HCT116 (cell line): ENCODE measurements at regions not wholly inside any gene's neighbourhood (a gene's known extent, or its start where the extent isn't known, plus 50 kb on each side); places are given as distances from the start of the nearest gene placed in this dataset.

ENCODE experiments used
- ATAC-seq: fragments of 200-7000 bp; cut with Tn5 transposase; 2 replicates; pipeline ENCODE4 v1.9.1; 2020; ENCODE audit warnings: mild to moderate bottlenecking, moderate library complexity
- BruUV-seq: library from RNA; stranded (reverse); fragments of 400-500 nt; replicated peaks from 2 replicates; lab custom pipeline; 2021; lab: Mats Ljungman, UMichigan
- CTCF ChIA-PET: fragments of 300-600 bp; sonication (Branson Sonifier 250); formaldehyde crosslinking; loops from one replicate; lab custom pipeline; 2021; ENCODE audit warnings: antibody characterized with exemption; lab: Charles Lee
- POLR2A ChIA-PET: fragments of 300-600, 350-600 bp; sonication (Branson Sonifier 250); formaldehyde crosslinking; loops from one replicate; lab custom pipeline; 2021; ENCODE audit warnings: antibody characterized with exemption; lab: Charles Lee
- RAD21 ChIA-PET, 2 experiments: fragments of 300-600 bp; sonication (Branson Sonifier 250); formaldehyde crosslinking; loops; one replicate each; lab custom pipeline; 2023; ENCODE audit warnings: low total read pairs in 2 of 2; ENCODE audit not compliant: uncharacterized antibody in 2 of 2, unreplicated experiment in 2 of 2, low non-redundant PET in 1 of 2; lab: Charles Lee
- DNase-seq: peaks from one replicate; pipeline ENCODE4 v3.0.0-alpha.2; 2010; ENCODE audit warnings: low read depth, low spot score
- H2AFZ ChIP-seq: fragments of 200-600 bp; shearing (Covaris generic), sonication (generic); 2 replicates; pipeline ENCODE4 v1.6.1; 2017; ENCODE audit warnings: low read depth, mixed run types, mixed read lengths, antibody characterized with exemption, low read length; ENCODE audit not compliant: poor library complexity, severe bottlenecking
- H3K27ac ChIP-seq: 2 replicates; pipeline ENCODE4 v1.5.1; 2012; ENCODE audit warnings: low read depth, low read length
- H3K27me3 ChIP-seq: fragments of 200-600 bp; sonication (generic); 2 replicates; pipeline ENCODE4 v1.6.1; 2016; ENCODE audit warnings: mixed run types, low read length, mixed read lengths; ENCODE audit not compliant: insufficient read depth
- H3K36me3 ChIP-seq, 2 experiments: fragments of 200-500 bp in 1 of 2; fragments of 200-600 bp in 1 of 2; sonication (Bioruptor generic) in 1 of 2; sonication (generic) in 1 of 2; 2 replicates each; pipeline versions ENCODE4 v1.5.1 to v1.6.1; 2014 to 2016; ENCODE audit warnings: low read length in 2 of 2, inconsistent platforms in 1 of 2, mixed read lengths in 1 of 2, mixed run types in 1 of 2; ENCODE audit not compliant: insufficient read depth in 2 of 2, control insufficient read depth in 1 of 2
- H3K4me1 ChIP-seq, 2 experiments: fragments of 200-600 bp in 1 of 2; sonication (generic) in 1 of 2; 2 replicates each; pipeline versions ENCODE4 v1.5.1 to v1.6.1; 2012 to 2017; ENCODE audit warnings: low read length in 2 of 2, inconsistent platforms in 1 of 2, mild to moderate bottlenecking in 1 of 2, mixed read lengths in 1 of 2, mixed run types in 1 of 2, moderate library complexity in 1 of 2; ENCODE audit not compliant: insufficient read depth in 2 of 2, control insufficient read depth in 1 of 2
- H3K4me2 ChIP-seq: fragments of 200-600 bp; sonication (generic); 2 replicates; pipeline ENCODE4 v1.6.1; 2017; ENCODE audit warnings: mixed run types, low read length, mixed read lengths
- H3K4me3 ChIP-seq, 2 experiments: fragments of 200-600 bp in 1 of 2; sonication (generic) in 1 of 2; replicated peaks in 1 of 2; 2 replicates each; pipeline ENCODE4 v1.5.1; 2011 to 2016; ENCODE audit warnings: low read length in 2 of 2, control low read depth in 1 of 2, low read depth in 1 of 2, mild to moderate bottlenecking in 1 of 2, mixed read lengths in 1 of 2, mixed run types in 1 of 2
- H3K79me2 ChIP-seq: fragments of 200-600 bp; sonication (generic); 2 replicates; pipeline ENCODE4 v1.6.1; 2017; ENCODE audit warnings: mild to moderate bottlenecking, mixed run types, low read length, moderate library complexity, mixed read lengths; ENCODE audit not compliant: insufficient read depth
- H3K9ac ChIP-seq: fragments of 200-600 bp; sonication (generic); 2 replicates; pipeline ENCODE4 v1.6.1; 2016; ENCODE audit warnings: low read length, mixed read lengths
- H3K9me2 ChIP-seq: fragments of 200-600 bp; sonication (generic), shearing (Covaris generic); 2 replicates; pipeline ENCODE4 v1.6.1; 2017; ENCODE audit warnings: mixed run types, mild to moderate bottlenecking, moderate library complexity; ENCODE audit not compliant: insufficient read depth
- H3K9me3 ChIP-seq, 2 experiments: fragments of 200-500 bp in 1 of 2; fragments of 200-600 bp in 1 of 2; sonication (Bioruptor generic) in 1 of 2; sonication (generic) in 1 of 2; 2 replicates each; pipeline ENCODE4 v1.6.1; 2014 to 2017; ENCODE audit warnings: low read length in 2 of 2, mixed read lengths in 2 of 2, inconsistent platforms in 1 of 2, low read depth in 1 of 2, mild to moderate bottlenecking in 1 of 2, mixed run types in 1 of 2, moderate library complexity in 1 of 2; ENCODE audit not compliant: control insufficient read depth in 1 of 2, insufficient read depth in 1 of 2
- H4K20me1 ChIP-seq: fragments of 200-600 bp; sonication (generic), shearing (Covaris generic); 2 replicates; pipeline ENCODE4 v1.6.1; 2017; ENCODE audit warnings: mixed run types, mild to moderate bottlenecking, moderate library complexity; ENCODE audit not compliant: insufficient read depth
- CBX3 ChIP-seq: IDR thresholded peaks from 2 replicates; pipeline ENCODE4 v1.6.1; 2012; ENCODE audit warnings: low read depth
- CEBPB ChIP-seq: IDR thresholded peaks from 2 replicates; pipeline ENCODE4 v1.6.1; 2012; ENCODE audit warnings: low read depth
- CTCF ChIP-seq, 3 experiments: fragments of 200-600 bp in 1 of 3; sonication (generic) in 1 of 3; IDR thresholded peaks in 2 of 3; conservative IDR thresholded peaks in 1 of 3; 2 replicates each; pipeline ENCODE4 v1.5.1; 2012 to 2017; ENCODE audit warnings: low read depth in 2 of 3, low read length in 2 of 3, antibody characterized with exemption in 1 of 3, borderline replicate concordance in 1 of 3, control low read depth in 1 of 3, mild to moderate bottlenecking in 1 of 3, mixed read lengths in 1 of 3, mixed run types in 1 of 3, moderate library complexity in 1 of 3; ENCODE audit not compliant: insufficient read depth in 1 of 3
- ELF1 ChIP-seq: IDR thresholded peaks from 2 replicates; pipeline ENCODE4 v1.6.1; 2012; ENCODE audit warnings: low read depth, borderline replicate concordance
- EZH2phosphoT487 ChIP-seq: fragments of 200-600 bp; IDR thresholded peaks from 2 replicates; pipeline ENCODE4 v1.6.1; 2018; ENCODE audit warnings: antibody characterized with exemption, borderline replicate concordance
- JUND ChIP-seq: IDR thresholded peaks from 2 replicates; pipeline ENCODE4 v1.6.1; 2012
- MAX ChIP-seq: IDR thresholded peaks from 2 replicates; pipeline ENCODE4 v1.6.1; 2012
- POLR2AphosphoS5 ChIP-seq: IDR thresholded peaks from 2 replicates; pipeline ENCODE4 v1.6.1; 2011; ENCODE audit warnings: mild to moderate bottlenecking, low read depth, low read length, moderate library complexity
- SIN3A ChIP-seq: IDR thresholded peaks from 2 replicates; pipeline ENCODE4 v1.6.1; 2012; ENCODE audit warnings: low read depth
- SRF ChIP-seq: IDR thresholded peaks from 2 replicates; pipeline ENCODE4 v1.6.1; 2012; ENCODE audit warnings: low read depth
- TCF7L2 ChIP-seq: IDR thresholded peaks from 2 replicates; pipeline ENCODE4 v1.7.0; 2011; ENCODE audit warnings: borderline replicate concordance, inconsistent platforms; ENCODE audit not compliant: insufficient read depth, insufficient read length; ENCODE audit errors: extremely low read depth
- ZBTB33 ChIP-seq: IDR thresholded peaks from 2 replicates; pipeline ENCODE4 v1.6.1; 2011; ENCODE audit warnings: mild to moderate bottlenecking, low read length, moderate library complexity; ENCODE audit not compliant: insufficient replicate concordance; ENCODE audit errors: extremely low read depth
- ZNF274 ChIP-seq: fragments of 200-500 bp; sonication (Bioruptor generic); IDR thresholded peaks from 2 replicates; pipeline ENCODE4 v1.6.1; 2014; ENCODE audit warnings: mild to moderate bottlenecking, low read depth, low read length, inconsistent platforms
- intact Hi-C: fragments of 100-400 bp; cut with micrococcal nuclease; formaldehyde crosslinking; loops from 2 replicates; pipeline ENCODE4 v1.10.0; 2022
- TF ChIP-seq, protein P1 (sequence below): IDR thresholded peaks from 2 replicates; pipeline ENCODE4 v1.6.1; 2012

DNA sequence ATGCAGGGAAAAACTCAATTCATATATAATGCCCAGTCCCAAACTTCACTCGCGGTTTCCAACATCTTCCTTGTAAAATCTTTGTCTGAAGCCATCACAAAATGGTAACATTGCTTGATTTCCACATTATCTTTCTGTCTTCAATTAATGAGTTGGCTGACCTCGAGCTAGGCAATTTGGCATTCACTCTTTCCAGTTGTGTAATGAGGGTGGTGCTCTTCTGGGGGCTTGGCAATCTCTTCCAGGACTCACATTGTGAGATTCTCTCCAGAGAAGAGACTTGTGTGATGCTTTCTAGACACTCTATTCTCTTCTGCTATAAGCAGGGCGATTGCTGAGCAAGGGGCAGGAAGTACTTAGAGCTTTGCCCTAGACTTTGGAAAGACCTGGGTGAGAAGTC is 179.5 kb downstream of the JCAD start:
- ChIA-PET RAD21 (no interaction called here), POLR2A (no interaction called here), CTCF (no interaction called here)
- no peaks in the 10 kb centered on the region for H4K20me1 ChIP-seq
- no peak overlapping the region for H3K4me3 ChIP-seq
- no peaks in the 10 kb centered on the region for H3K4me1 ChIP-seq
- H3K9me3 ChIP-seq: no peaks in the 10 kb centered on the region
- ATAC-seq: no peak
- H3K9ac ChIP-seq: no peak overlapping the region
- no peaks in the 10 kb centered on the region for H3K9me2 ChIP-seq
- intact Hi-C loops: no loop called here
- no peak overlapping the region for H3K4me2 ChIP-seq
- DNase-seq: no peak
- H2AFZ ChIP-seq: no peak overlapping the region
- no peaks in the 10 kb centered on the region for H3K79me2 ChIP-seq
- no TSS peak for BruUV-seq
- no peak overlapping the region for H3K27ac ChIP-seq
- H3K36me3 ChIP-seq: no peaks in the 10 kb centered on the region
- H3K27me3 ChIP-seq: no peaks in the 10 kb centered on the region
- TF ChIP-seq SRF: no peak
- no peak for TF ChIP-seq ZBTB33
- TF ChIP-seq TCF7L2: no peak
- TF ChIP-seq JUND: no peak
- TF ChIP-seq CBX3: no peak
- no peak for TF ChIP-seq POLR2AphosphoS5
- TF ChIP-seq ELF1: no peak
- TF ChIP-seq SIN3A: no peak

- Histone ChIP-seq H3K9me3 (no peaks in the 10 kb centered on the region), H3K4me2 (no peak overlapping the region), H2AFZ (no peak overlapping the region), H3K4me3 (no peak overlapping the region), H3K4me1 (no peaks in the 10 kb centered on the region), H3K79me2 (no peaks in the 10 kb centered on the region), H4K20me1 (no peaks in the 10 kb centered on the region), H3K36me3 (no peaks in the 10 kb centered on the region), H3K27ac (no peak overlapping the region), H3K9me2 (no peaks in the 10 kb centered on the region), H3K27me3 (no peaks in the 10 kb centered on the region), H3K9ac (no peak overlapping the region)
- intact Hi-C loops: no loop called here
- no TSS peak for BruUV-seq
- RAD21 ChIA-PET: no interaction called here
- POLR2A ChIA-PET: no interaction called here
- CTCF ChIA-PET: no interaction called here
- DNase-seq: no peak
- ATAC-seq: no peak
- no peak for TF ChIP-seq ZNF274
- no peak for TF ChIP-seq EZH2phosphoT487
- no peak for TF ChIP-seq CEBPB
- no peak for TF ChIP-seq CTCF (IDR thresholded peaks at IDR 0.05 in 2 of 3, conservative IDR thresholded peaks at IDR 0.05 in 1 of 3; ENCODE audit: borderline replicate concordance in 1 of 3, insufficient read depth in 1 of 3, low read depth in 2 of 3, low read length in 2 of 3)
- no peak for TF ChIP-seq CBX3
- no peak for TF ChIP-seq MAX
- TF ChIP-seq, protein P1, sequence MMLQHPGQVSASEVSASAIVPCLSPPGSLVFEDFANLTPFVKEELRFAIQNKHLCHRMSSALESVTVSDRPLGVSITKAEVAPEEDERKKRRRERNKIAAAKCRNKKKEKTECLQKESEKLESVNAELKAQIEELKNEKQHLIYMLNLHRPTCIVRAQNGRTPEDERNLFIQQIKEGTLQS: no peak
These were observed 180.9 kb downstream of the JCAD start for GRCh38 chr10:29878492-29878891.
